GM19463 (cell line): ENCODE measurements at regions not wholly inside any gene's neighbourhood (a gene's known extent, or its start where the extent isn't known, plus 50 kb on each side); places are given as distances from the start of the nearest gene placed in this dataset.

Experiments used
- ATAC-seq: cut with Tn5 transposase; IDR thresholded peaks from one replicate; pipeline ENCODE4 v1.9.1; 2021; ENCODE audit warnings: mild to moderate bottlenecking, moderate library complexity; ENCODE audit not compliant: unreplicated experiment

GRCh38 chr20:58004146-58004545, 224.3 kb downstream of the ANKRD60 start:
- ATAC-seq, result no peak

GRCh38 chr20:58003525-58003924, 224.9 kb downstream of the ANKRD60 start:
- ATAC-seq, result no peak

GRCh38 chr20:58002901-58003300, 225.6 kb downstream of the ANKRD60 start:
- no peak for ATAC-seq

GRCh38 chr20:58001946-58002345, 226.5 kb downstream of the ANKRD60 start:
- no peak for ATAC-seq

- ATAC-seq, result no peak
These were observed 227.1 kb downstream of the ANKRD60 start for GRCh38 chr20:58001381-58001780.

- no peak for ATAC-seq
These were observed 227.6 kb downstream of the ANKRD60 start for GRCh38 chr20:58000861-58001260.

- no peak for ATAC-seq
These were observed 228.9 kb downstream of the ANKRD60 start for GRCh38 chr20:57999465-58000111.

GRCh38 chr20:57998981-57999464, 229.4 kb downstream of the ANKRD60 start:
- ATAC-seq, result no peak

- no peak for ATAC-seq
These were observed 230.2 kb downstream of the ANKRD60 start for GRCh38 chr20:57998276-57998675.

GRCh38 chr20:57996936-57997890, 231.2 kb downstream of the ANKRD60 start:
- no peak for ATAC-seq

GRCh38 chr20:57996465-57996864, 232.0 kb downstream of the ANKRD60 start:
- ATAC-seq, result no peak

GRCh38 chr20:57995381-57995977, 233.0 kb downstream of the ANKRD60 start:
- no peak for ATAC-seq

GRCh38 chr20:57993716-57994431, 234.6 kb downstream of the ANKRD60 start:
- no peak for ATAC-seq

- ATAC-seq, result no peak
These were observed 237.1 kb downstream of the ANKRD60 start for GRCh38 chr20:57991211-57991881.

GRCh38 chr20:57990396-57990987, 238.0 kb downstream of the ANKRD60 start:
- ATAC-seq, result no peak

- ATAC-seq, result no peak
These were observed 239.6 kb downstream of the ANKRD60 start for GRCh38 chr20:57988828-57989227.

- ATAC-seq, result no peak
These were observed 240.0 kb downstream of the ANKRD60 start for GRCh38 chr20:57988422-57988821.

- no peak for ATAC-seq
These were observed 240.8 kb downstream of the ANKRD60 start for GRCh38 chr20:57987659-57988058.

- ATAC-seq, result no peak
These were observed 241.8 kb downstream of the ANKRD60 start for GRCh38 chr20:57986666-57987065.

GRCh38 chr20:57985278-57985677, 243.2 kb downstream of the ANKRD60 start:
- ATAC-seq, result no peak
